Suprapubic skin (tissue), 4 donors: ENCODE measurements at regions not wholly inside any gene's neighbourhood (a gene's known extent, or its start where the extent isn't known, plus 50 kb on each side); places are given as distances from the start of the nearest gene placed in this dataset.

Experiments used
- CTCF ChIP-seq, 2 donors: fragments of 200-600 bp in 1 of 2; fragments of 450-650 bp in 1 of 2; sonication (generic) in 1 of 2; IDR thresholded peaks; one replicate each; pipeline ENCODE4 v1.5.1; 2016 to 2019; ENCODE audit warnings: antibody characterized with exemption in 2 of 2, mild to moderate bottlenecking in 1 of 2, moderate library complexity in 1 of 2
- EP300 ChIP-seq: sonication (generic); formaldehyde crosslinking; IDR thresholded peaks from one replicate; pipeline ENCODE4 v1.6.1; 2017; ENCODE audit warnings: antibody characterized with exemption
- POLR2A ChIP-seq, 2 donors: fragments of 450-650 bp; IDR thresholded peaks; one replicate each; pipeline ENCODE4 v1.6.1; 2017; ENCODE audit warnings: antibody characterized with exemption in 2 of 2, mild to moderate bottlenecking in 2 of 2, moderate library complexity in 2 of 2
- POLR2AphosphoS5 ChIP-seq, 3 donors: sonication (generic); formaldehyde crosslinking; IDR thresholded peaks; one replicate each; pipeline ENCODE4 v1.6.1; 2017; ENCODE audit warnings: antibody characterized with exemption in 3 of 3

- TF ChIP-seq CTCF (IDR thresholded peaks at IDR 0.05): no peak
- no peak for TF ChIP-seq POLR2AphosphoS5 (IDR thresholded peaks at IDR 0.05)
- TF ChIP-seq POLR2A (IDR thresholded peaks at IDR 0.05): no peak
- TF ChIP-seq EP300: no peak
Measured at GRCh38 chr1:30636621-30637020, 86.8 kb downstream of the MATN1 start.
